ENCODE measurements at regions not wholly inside any gene's neighbourhood (a gene's known extent, or its start where the extent isn't known, plus 50 kb on each side); places are given as distances from the start of the nearest gene placed in this dataset.

DNA sequence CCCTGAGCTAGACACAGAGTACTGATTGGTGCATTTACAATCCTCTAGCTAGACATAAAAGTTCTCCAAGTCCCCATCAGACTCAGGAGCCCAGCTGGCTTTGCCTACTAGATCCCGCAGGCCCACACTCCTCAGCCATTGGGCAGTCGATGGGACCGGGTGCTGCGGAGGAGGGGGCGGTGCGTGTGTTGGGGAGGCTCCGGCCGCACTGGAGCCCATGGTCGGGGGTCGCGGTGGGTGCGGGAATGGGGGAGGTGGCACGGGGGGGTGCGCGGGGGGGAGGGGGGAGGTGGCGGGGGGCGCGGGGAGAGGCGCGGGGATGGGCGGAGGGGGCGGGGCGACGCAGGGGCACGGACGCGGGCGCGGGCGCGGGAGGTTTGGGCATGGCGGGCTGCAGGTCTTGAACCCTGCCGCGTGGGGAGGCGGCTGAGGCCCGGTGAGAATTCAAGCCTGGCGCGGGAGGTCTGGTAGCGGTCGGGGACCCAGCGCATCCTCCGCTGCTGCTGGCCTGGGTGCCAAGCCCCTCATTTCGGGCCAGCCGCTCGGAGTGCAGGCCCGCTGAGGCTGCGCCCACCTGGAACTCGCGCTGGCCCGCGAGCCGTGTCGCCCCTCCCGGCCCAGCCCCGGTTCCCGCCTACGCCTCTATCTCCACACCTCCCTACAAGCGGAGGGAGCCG is 674.1 kb downstream of the SLITRK5 start:
- Histone ChIP-seq H3K4me1 (ENCODE audit: insufficient read depth, low read length) (no peaks in the 10 kb centered on the region), H3K9ac (ENCODE audit: low read depth, low read length) (no peak overlapping the region), H3K9me3 (ENCODE audit: insufficient read depth, low read depth, low read length) (no peaks in the 10 kb centered on the region), H3K27me3 (ENCODE audit: insufficient read depth, low read length) (no peaks in the 10 kb centered on the region), H3K4me3 (ENCODE audit: low read length) (no peak overlapping the region), H3K36me3 (ENCODE audit: insufficient read depth, low read depth, low read length) (no peaks in the 10 kb centered on the region), H3K27ac (ENCODE audit: low read length) (no peak overlapping the region)

DNA sequence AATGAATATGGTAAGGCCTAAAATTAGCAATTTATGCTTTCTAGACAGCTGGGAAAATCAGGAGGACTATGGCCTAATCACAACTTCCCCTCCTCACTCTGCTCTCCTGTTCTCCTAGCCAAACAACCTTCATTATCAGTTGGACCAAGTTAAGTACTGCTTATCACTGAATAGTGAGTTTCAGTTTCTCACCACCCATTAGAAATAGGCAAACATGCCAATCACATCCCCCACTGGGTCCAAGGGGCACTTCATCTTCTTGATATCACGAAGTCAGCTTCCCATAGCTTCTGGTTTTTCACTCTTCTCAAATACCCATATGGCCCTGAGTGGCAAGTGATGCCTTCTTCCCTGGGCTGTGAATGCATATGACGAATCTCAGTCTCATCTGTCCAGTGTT is 689.6 kb downstream of the SLITRK5 start:
- H3K4me3 ChIP-seq (ENCODE audit: low read length): no peak overlapping the region
- no peak overlapping the region for H3K27ac ChIP-seq (ENCODE audit: low read length)
- no peaks in the 10 kb centered on the region for H3K27me3 ChIP-seq (ENCODE audit: insufficient read depth, low read length)
- H3K9ac ChIP-seq (ENCODE audit: low read depth, low read length): no peak overlapping the region
- no peaks in the 10 kb centered on the region for H3K9me3 ChIP-seq (ENCODE audit: insufficient read depth, low read depth, low read length)
- no peaks in the 10 kb centered on the region for H3K4me1 ChIP-seq (ENCODE audit: insufficient read depth, low read length)
- H3K36me3 ChIP-seq (ENCODE audit: insufficient read depth, low read depth, low read length): no peaks in the 10 kb centered on the region

DNA sequence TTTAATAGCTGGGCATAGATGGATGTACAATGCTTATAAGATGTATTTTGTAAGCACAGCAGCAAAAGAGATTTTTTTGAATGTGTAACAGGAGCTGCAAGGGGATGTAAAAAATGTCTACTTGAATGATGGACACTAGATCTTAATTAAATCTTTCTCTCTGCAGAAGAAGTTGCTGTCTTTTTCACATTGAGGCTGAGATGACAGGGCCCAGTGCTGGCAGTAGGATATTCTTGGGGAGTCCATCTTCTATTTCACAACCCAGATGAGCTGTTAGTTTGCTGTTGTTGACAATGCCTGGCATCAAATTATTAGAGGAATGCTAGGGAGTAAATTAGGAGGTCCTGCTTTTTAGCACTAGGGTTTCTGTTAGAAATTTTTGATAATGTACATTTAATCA is 698.7 kb downstream of the SLITRK5 start:
- no peaks in the 10 kb centered on the region for H3K27me3 ChIP-seq (ENCODE audit: insufficient read depth, low read length)
- no peak overlapping the region for H3K4me3 ChIP-seq (ENCODE audit: low read length)
- no peaks in the 10 kb centered on the region for H3K4me1 ChIP-seq (ENCODE audit: insufficient read depth, low read length)

GRCh38 chr13:88376760-88377388 is 705.7 kb downstream of the SLITRK5 start:
- H3K27me3 ChIP-seq (ENCODE audit: insufficient read depth, low read length): no peaks in the 10 kb centered on the region
- no peak overlapping the region for H3K27ac ChIP-seq (ENCODE audit: low read length)
- no peaks in the 10 kb centered on the region for H3K4me1 ChIP-seq (ENCODE audit: insufficient read depth, low read length)
- H3K9me3 ChIP-seq (ENCODE audit: insufficient read depth, low read depth, low read length): peaks cover 13% of the 10 kb centered on the region
- no peaks in the 10 kb centered on the region for H3K36me3 ChIP-seq (ENCODE audit: insufficient read depth, low read depth, low read length)
- H3K9ac ChIP-seq (ENCODE audit: low read depth, low read length): no peak overlapping the region
- no peak overlapping the region for H3K4me3 ChIP-seq (ENCODE audit: low read length)

More for the DNA sequence above, 698.7 kb downstream of the SLITRK5 start:
- H3K36me3 ChIP-seq (ENCODE audit: insufficient read depth, low read depth, low read length): no peaks in the 10 kb centered on the region
- no peak overlapping the region for H3K9ac ChIP-seq (ENCODE audit: low read depth, low read length)
- H3K9me3 ChIP-seq (ENCODE audit: insufficient read depth, low read depth, low read length): peaks cover 7% of the 10 kb centered on the region
- no peak overlapping the region for H3K27ac ChIP-seq (ENCODE audit: low read length)

DNA sequence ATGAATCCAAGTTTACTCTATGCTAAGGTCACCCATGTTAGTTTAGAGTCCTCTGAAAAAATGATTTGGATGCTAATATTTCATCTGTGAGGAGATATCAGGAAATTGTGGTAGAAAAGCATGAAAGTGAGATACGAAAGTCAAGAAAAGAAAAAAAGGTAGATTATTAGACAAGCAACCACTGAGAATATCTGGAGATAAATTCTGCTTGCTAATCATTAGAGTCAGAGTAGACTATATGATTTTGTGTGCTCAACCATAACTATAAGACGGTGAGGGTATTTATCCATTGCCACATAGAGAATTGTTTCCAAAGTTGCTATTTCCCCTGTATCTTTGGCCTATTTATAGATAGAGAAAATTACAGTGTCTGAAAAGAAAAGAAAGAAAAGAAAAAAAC is 706.7 kb downstream of the SLITRK5 start:
- H3K9ac ChIP-seq (ENCODE audit: low read depth, low read length): no peak overlapping the region
- peaks cover 13% of the 10 kb centered on the region for H3K9me3 ChIP-seq (ENCODE audit: insufficient read depth, low read depth, low read length)
- no peak overlapping the region for H3K27ac ChIP-seq (ENCODE audit: low read length)
- H3K4me3 ChIP-seq (ENCODE audit: low read length): no peak overlapping the region
- no peaks in the 10 kb centered on the region for H3K36me3 ChIP-seq (ENCODE audit: insufficient read depth, low read depth, low read length)
- H3K4me1 ChIP-seq (ENCODE audit: insufficient read depth, low read length): no peaks in the 10 kb centered on the region
- H3K27me3 ChIP-seq (ENCODE audit: insufficient read depth, low read length): no peaks in the 10 kb centered on the region

- Histone ChIP-seq H3K9ac (ENCODE audit: low read depth, low read length) (no peak overlapping the region), H3K4me1 (ENCODE audit: insufficient read depth, low read length) (peaks cover 15% of the 10 kb centered on the region; the same call in 1 of the 2 replicates), H3K36me3 (ENCODE audit: insufficient read depth, low read depth, low read length) (no peaks in the 10 kb centered on the region), H3K4me3 (ENCODE audit: low read length) (peak overlapping the region; percentile 38; the same call in 1 of the 2 replicates), H3K27me3 (ENCODE audit: insufficient read depth, low read length) (no peaks in the 10 kb centered on the region), H3K9me3 (ENCODE audit: insufficient read depth, low read depth, low read length) (no peaks in the 10 kb centered on the region), H3K27ac (ENCODE audit: low read length) (no peak overlapping the region)
Measured at GRCh38 chr13:88384542-88384941, 713.4 kb downstream of the SLITRK5 start.

GRCh38 chr13:88395804-88396203 is 724.6 kb downstream of the SLITRK5 start:
- H3K27me3 ChIP-seq (ENCODE audit: insufficient read depth, low read length): no peaks in the 10 kb centered on the region
- H3K9ac ChIP-seq (ENCODE audit: low read depth, low read length): no peak overlapping the region
- H3K4me3 ChIP-seq (ENCODE audit: low read length): no peak overlapping the region
- no peaks in the 10 kb centered on the region for H3K4me1 ChIP-seq (ENCODE audit: insufficient read depth, low read length)
- H3K27ac ChIP-seq (ENCODE audit: low read length): no peak overlapping the region
- no peaks in the 10 kb centered on the region for H3K36me3 ChIP-seq (ENCODE audit: insufficient read depth, low read depth, low read length)
- H3K9me3 ChIP-seq (ENCODE audit: insufficient read depth, low read depth, low read length): no peaks in the 10 kb centered on the region; the same call in 1 of the 2 replicates

DNA sequence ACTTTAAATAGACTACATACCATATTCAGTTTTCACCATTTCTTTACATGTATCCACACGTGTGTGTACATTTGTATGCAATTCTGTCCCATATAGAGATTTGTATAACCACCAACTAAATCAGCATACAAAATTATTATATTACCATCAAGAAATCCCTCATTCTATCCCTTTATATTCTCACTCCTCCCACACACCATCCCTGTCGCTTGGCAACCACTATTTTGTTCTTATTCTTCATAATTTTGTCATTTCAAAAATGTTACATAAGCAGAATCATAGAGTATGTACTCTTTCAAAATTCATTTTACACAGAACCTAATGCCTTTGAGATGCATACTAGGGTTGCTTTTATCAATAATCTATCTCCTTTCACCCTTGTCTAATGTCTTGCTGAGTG is 740.5 kb downstream of the SLITRK5 start:
- no peak overlapping the region for H3K9ac ChIP-seq (ENCODE audit: low read depth, low read length)
- H3K36me3 ChIP-seq (ENCODE audit: insufficient read depth, low read depth, low read length): no peaks in the 10 kb centered on the region
- no peaks in the 10 kb centered on the region for H3K27me3 ChIP-seq (ENCODE audit: insufficient read depth, low read length)
- no peaks in the 10 kb centered on the region for H3K4me1 ChIP-seq (ENCODE audit: insufficient read depth, low read length)
- H3K27ac ChIP-seq (ENCODE audit: low read length): no peak overlapping the region
- no peak overlapping the region for H3K4me3 ChIP-seq (ENCODE audit: low read length)
- no peaks in the 10 kb centered on the region for H3K9me3 ChIP-seq (ENCODE audit: insufficient read depth, low read depth, low read length)

DNA sequence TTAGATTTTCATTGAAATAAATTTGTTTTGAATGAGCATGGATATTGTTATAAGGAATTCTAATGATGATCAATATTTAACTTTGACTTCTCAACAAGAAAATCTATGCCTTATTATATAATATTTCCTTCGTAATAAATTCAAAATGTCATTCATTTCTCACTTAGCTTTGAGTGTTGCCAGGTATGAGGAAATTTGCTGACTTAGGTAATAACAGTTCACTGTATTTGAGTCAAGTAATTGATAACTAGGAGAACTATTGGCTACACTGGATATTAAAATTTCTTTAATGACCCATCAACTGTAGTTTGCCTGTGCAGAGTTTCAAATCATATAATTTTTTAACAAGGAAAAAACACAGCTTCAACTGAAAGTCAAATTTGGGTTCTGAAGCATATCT is 746.6 kb downstream of the SLITRK5 start:
- Histone ChIP-seq H3K4me3 (ENCODE audit: low read length) (no peak overlapping the region), H3K27me3 (ENCODE audit: insufficient read depth, low read length) (no peaks in the 10 kb centered on the region), H3K9ac (ENCODE audit: low read depth, low read length) (no peak overlapping the region), H3K36me3 (ENCODE audit: insufficient read depth, low read depth, low read length) (no peaks in the 10 kb centered on the region), H3K9me3 (ENCODE audit: insufficient read depth, low read depth, low read length) (no peaks in the 10 kb centered on the region), H3K27ac (ENCODE audit: low read length) (no peak overlapping the region), H3K4me1 (ENCODE audit: insufficient read depth, low read length) (peaks cover 4% of the 10 kb centered on the region; the same call in 1 of the 2 replicates)

DNA sequence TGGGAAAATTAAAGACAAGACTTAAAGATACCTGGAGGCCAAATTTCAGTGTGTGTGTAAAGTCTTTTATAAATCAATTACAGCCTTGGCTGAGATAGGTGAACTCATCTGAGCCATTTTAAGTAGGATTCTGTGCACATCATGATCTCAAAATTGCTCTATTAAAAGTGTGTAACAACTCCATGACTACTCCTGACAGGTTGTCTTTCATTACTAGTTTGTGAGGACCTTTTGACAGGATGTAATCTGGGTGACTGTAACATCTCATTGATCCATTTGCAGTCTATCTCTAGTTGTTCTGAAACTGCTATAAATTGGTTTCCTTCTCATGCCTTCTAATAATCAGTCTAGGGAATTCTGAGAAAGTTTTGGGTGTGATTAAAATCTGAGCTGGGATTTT is 753.3 kb downstream of the SLITRK5 start:
- Histone ChIP-seq H3K36me3 (ENCODE audit: insufficient read depth, low read depth, low read length) (no peaks in the 10 kb centered on the region), H3K4me1 (ENCODE audit: insufficient read depth, low read length) (no peaks in the 10 kb centered on the region), H3K9ac (ENCODE audit: low read depth, low read length) (no peak overlapping the region), H3K27ac (ENCODE audit: low read length) (no peak overlapping the region), H3K9me3 (ENCODE audit: insufficient read depth, low read depth, low read length) (peaks cover 3% of the 10 kb centered on the region; the same call in 1 of the 2 replicates), H3K4me3 (ENCODE audit: low read length) (no peak overlapping the region), H3K27me3 (ENCODE audit: insufficient read depth, low read length) (no peaks in the 10 kb centered on the region)

GRCh38 chr13:88426661-88427060 is 755.5 kb downstream of the SLITRK5 start:
- H3K4me1 ChIP-seq (ENCODE audit: insufficient read depth, low read length): no peaks in the 10 kb centered on the region
- H3K36me3 ChIP-seq (ENCODE audit: insufficient read depth, low read depth, low read length): no peaks in the 10 kb centered on the region
- H3K27me3 ChIP-seq (ENCODE audit: insufficient read depth, low read length): no peaks in the 10 kb centered on the region
- no peak overlapping the region for H3K9ac ChIP-seq (ENCODE audit: low read depth, low read length)
- peaks cover 3% of the 10 kb centered on the region; the same call in 1 of the 2 replicates for H3K9me3 ChIP-seq (ENCODE audit: insufficient read depth, low read depth, low read length)
- no peak overlapping the region for H3K27ac ChIP-seq (ENCODE audit: low read length)
- no peak overlapping the region for H3K4me3 ChIP-seq (ENCODE audit: low read length)

DNA sequence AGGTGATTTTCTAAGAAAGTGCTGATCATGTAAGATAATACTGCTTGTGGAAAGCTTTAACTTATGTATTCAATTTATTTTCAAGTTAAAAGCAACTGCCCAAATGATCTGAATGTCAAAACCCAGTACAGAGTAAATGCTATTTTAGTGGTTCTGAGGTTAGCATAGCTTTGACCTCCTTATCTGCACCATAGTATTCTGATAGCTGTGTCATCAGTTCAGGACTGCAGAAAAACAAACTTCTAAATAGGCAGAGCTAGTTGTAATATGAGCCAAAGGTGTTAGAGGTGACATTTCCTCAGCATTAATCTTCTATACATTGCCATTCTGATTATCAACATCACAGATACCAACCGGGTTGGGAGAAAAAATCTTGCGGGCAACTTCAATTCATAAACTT is 758.7 kb downstream of the SLITRK5 start:
- Histone ChIP-seq H3K9ac (ENCODE audit: low read depth, low read length) (no peak overlapping the region), H3K27ac (ENCODE audit: low read length) (no peak overlapping the region), H3K9me3 (ENCODE audit: insufficient read depth, low read depth, low read length) (peaks cover 5% of the 10 kb centered on the region), H3K27me3 (ENCODE audit: insufficient read depth, low read length) (no peaks in the 10 kb centered on the region), H3K4me3 (ENCODE audit: low read length) (no peak overlapping the region), H3K36me3 (ENCODE audit: insufficient read depth, low read depth, low read length) (no peaks in the 10 kb centered on the region), H3K4me1 (ENCODE audit: insufficient read depth, low read length) (no peaks in the 10 kb centered on the region)
